BJ (cell line): ENCODE measurements at regions not wholly inside any gene's neighbourhood (a gene's known extent, or its start where the extent isn't known, plus 50 kb on each side); places are given as distances from the start of the nearest gene placed in this dataset.
"Not testable (repeated sequence)": the region's sequence is repeated elsewhere in the genome, so short reads cannot be mapped to it uniquely, and the experiment has no call there.

Experiments
- CTCF ChIA-PET: fragments of 350-600 bp; formaldehyde crosslinking; extraction: SDS; loops from one replicate; lab custom pipeline; 2021; ENCODE audit warnings: antibody characterized with exemption, inconsistent platforms; lab: Yijun Ruan, JAX
- POLR2A ChIA-PET: fragments of 300-600 bp; sonication (Branson Sonifier 250); formaldehyde crosslinking; extraction: SDS; loops from one replicate; lab custom pipeline; 2021; ENCODE audit warnings: antibody characterized with exemption; lab: Charles Lee
- DNase-seq: peaks from one replicate; pipeline ENCODE4 v3.0.0-alpha.2; 2011; ENCODE audit warnings: low read depth
- H3K27me3 ChIP-seq: 2 replicates; pipeline ENCODE4 v1.6.0; 2011; ENCODE audit warnings: low read length; ENCODE audit not compliant: control insufficient read depth, insufficient read depth
- H3K36me3 ChIP-seq: 2 replicates; pipeline ENCODE4 v1.5.1; 2011; ENCODE audit warnings: low read length; ENCODE audit not compliant: control insufficient read depth, insufficient read depth
- H3K4me3 ChIP-seq: 2 replicates; pipeline ENCODE4 v1.5.1; 2011; ENCODE audit warnings: low read depth, mild to moderate bottlenecking, control low read depth, low read length
- TF ChIP-seq, protein P1 (sequence below): IDR thresholded peaks from 2 replicates; pipeline ENCODE4 v1.5.1; 2011; ENCODE audit warnings: low read depth, mild to moderate bottlenecking, control low read depth, inconsistent platforms, low read length, moderate library complexity; ENCODE audit not compliant: insufficient read depth

DNA sequence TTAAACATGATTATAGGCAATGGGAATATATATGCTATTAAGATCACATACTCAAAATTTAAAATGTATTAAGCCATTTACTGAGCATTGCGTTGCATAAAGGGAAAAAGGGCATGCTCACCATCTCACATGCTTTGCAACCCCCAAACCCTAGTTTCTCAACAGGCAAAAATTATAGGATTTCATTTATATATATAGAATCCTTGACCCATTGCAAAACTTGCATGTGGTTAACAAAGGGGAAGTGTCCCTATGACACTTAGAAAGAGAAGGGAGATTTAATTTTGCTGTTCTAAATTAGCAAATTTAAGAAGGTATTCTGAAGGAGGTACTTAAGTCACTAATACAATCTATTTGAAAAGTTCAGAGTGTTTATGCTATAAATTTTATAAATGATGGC, 837.8 kb downstream of the DIPK2A start:
- POLR2A ChIA-PET, result no interaction called here
- Histone ChIP-seq H3K27me3 (no peaks in the 10 kb centered on the region), H3K36me3 (no peaks in the 10 kb centered on the region), H3K4me3 (no peak overlapping the region)
- TF ChIP-seq, protein P1, sequence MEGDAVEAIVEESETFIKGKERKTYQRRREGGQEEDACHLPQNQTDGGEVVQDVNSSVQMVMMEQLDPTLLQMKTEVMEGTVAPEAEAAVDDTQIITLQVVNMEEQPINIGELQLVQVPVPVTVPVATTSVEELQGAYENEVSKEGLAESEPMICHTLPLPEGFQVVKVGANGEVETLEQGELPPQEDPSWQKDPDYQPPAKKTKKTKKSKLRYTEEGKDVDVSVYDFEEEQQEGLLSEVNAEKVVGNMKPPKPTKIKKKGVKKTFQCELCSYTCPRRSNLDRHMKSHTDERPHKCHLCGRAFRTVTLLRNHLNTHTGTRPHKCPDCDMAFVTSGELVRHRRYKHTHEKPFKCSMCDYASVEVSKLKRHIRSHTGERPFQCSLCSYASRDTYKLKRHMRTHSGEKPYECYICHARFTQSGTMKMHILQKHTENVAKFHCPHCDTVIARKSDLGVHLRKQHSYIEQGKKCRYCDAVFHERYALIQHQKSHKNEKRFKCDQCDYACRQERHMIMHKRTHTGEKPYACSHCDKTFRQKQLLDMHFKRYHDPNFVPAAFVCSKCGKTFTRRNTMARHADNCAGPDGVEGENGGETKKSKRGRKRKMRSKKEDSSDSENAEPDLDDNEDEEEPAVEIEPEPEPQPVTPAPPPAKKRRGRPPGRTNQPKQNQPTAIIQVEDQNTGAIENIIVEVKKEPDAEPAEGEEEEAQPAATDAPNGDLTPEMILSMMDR, result no peak
- DNase-seq, result no peak
- CTCF ChIA-PET, result no interaction called here

DNA sequence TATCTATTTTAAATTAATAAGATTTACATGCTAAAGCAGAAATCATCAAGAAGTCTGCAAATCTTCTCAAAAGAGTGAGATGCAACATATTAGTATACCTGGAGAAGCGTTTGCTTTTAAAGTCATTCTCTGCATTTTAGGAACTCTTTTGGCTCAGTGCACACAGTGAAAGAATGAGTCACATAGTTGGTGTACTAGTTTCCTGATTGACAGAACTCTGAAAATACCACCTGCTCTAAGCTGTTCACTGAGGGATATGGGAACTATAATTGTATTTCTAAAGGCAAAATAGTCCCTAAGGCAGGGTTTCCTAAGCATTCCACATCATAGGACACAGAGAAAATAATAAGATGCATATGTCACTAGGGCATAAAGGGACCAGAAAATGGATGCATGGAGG, 838.5 kb downstream of the DIPK2A start:
- Histone ChIP-seq H3K36me3 (no peaks in the 10 kb centered on the region), H3K27me3 (no peaks in the 10 kb centered on the region), H3K4me3 (no peak overlapping the region)
- DNase-seq, result no peak
- ChIA-PET CTCF (no interaction called here), POLR2A (no interaction called here)
- TF ChIP-seq, protein P1, result no peak

DNA sequence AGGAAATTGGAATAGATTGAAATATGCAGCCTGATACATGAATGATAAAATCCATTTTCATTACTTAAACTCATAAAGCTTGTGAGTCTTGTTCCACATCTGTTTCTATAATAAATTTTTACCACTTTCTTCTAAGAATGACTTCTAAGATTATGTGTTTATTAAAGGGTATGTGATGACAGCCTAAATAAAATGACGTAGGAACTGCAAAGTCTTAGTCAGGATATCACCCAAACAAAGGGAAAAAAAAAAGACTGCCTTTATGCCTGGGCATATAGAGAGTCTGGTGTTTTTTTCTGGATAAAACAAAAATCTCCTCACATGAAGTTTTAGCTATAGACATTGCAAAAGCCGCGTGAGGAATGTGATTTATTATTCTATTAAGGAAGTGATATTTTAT, 844.0 kb downstream of the DIPK2A start:
- DNase-seq, result no peak
- no peaks in the 10 kb centered on the region for H3K27me3 ChIP-seq
- H3K36me3 ChIP-seq, result no peaks in the 10 kb centered on the region
- TF ChIP-seq, protein P1, result no peak
- H3K4me3 ChIP-seq, result no peak overlapping the region
- ChIA-PET POLR2A (no interaction called here), CTCF (interaction anchor here (0.6 kb wide), 2 partner anchors 78 to 931 kb away, joined by 3 to 4 read pairs; no protein-coding TSS in a partner anchor)

DNA sequence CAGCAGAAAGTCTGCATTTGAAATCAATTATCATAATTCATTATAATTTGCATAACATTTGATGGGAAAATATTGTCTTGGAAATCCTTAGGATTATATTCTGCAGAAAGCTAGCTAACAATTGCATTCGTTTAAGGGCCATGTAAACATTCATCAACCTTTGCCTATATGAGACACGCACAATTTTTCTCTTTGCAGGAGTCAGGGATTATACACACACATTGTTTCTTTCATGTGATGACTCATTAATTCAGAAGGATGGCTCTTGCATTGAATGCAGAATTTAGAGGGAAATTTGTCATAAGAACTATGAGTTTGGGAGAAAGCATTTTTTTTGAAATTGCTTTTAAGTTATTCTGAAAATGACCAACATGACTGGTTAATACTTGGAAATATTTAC, 844.7 kb downstream of the DIPK2A start:
- Histone ChIP-seq H3K4me3 (no peak overlapping the region), H3K36me3 (no peaks in the 10 kb centered on the region), H3K27me3 (no peaks in the 10 kb centered on the region)
- POLR2A ChIA-PET, result no interaction called here
- TF ChIP-seq, protein P1, result no peak
- CTCF ChIA-PET, result interaction anchor here (0.6 kb wide), 2 partner anchors 77 to 931 kb away, joined by 3 to 4 read pairs; no protein-coding TSS in a partner anchor
- no peak for DNase-seq

DNA sequence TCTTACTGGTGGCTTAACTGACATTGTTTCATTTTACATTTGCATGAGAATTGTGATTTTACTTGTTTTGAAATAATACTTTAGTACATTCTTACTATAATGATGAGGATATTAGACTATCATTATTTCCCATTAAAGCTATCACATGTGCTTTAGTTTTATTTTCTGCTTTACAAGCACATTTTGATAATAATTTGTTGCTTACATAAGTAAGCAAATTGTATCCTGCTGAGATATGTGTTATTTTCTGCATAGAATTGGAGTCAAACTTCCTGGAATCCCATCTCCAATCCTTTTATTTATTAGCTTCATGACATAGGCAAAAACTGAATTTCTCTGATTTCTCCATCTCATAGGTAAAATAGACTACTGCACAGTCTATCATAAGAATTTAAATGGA, 847.4 kb downstream of the DIPK2A start:
- TF ChIP-seq, protein P1, result no peak
- POLR2A ChIA-PET, result no interaction called here
- H3K27me3 ChIP-seq, result no peaks in the 10 kb centered on the region
- H3K36me3 ChIP-seq, result no peaks in the 10 kb centered on the region
- CTCF ChIA-PET, result no interaction called here
- H3K4me3 ChIP-seq, result no peak overlapping the region
- no peak for DNase-seq

DNA sequence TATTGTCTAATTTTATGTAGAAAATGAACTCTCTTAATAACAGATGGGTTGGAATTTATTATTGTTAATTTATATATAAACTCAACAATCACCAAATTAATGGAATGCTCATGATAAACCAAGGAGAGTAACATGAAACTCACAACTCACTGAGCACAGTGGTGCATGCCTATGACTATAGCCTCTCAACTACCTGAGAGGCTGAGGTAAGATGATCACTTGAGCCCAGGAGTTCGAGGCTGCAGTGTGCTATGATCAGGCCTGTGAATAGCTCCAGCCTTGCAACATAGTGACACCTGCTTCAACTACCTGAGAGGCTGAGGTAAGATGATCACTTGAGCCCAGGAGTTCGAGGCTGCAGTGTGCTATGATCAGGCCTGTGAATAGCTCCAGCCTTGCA, 848.6 kb downstream of the DIPK2A start:
- H3K36me3 ChIP-seq, CTCF ChIA-PET, H3K4me3 ChIP-seq, H3K27me3 ChIP-seq, POLR2A ChIA-PET, DNase-seq: not testable (repeated sequence)
